SK-N-SH treated with all-trans-retinoic acid at 6 μM for 48 hours (cell line): ENCODE measurements at regions not wholly inside any gene's neighbourhood (a gene's known extent, or its start where the extent isn't known, plus 50 kb on each side); places are given as distances from the start of the nearest gene placed in this dataset.
"Not testable (repeated sequence)": the region's sequence is repeated elsewhere in the genome, so short reads cannot be mapped to it uniquely, and the experiment has no call there.

ENCODE experiments used
- ATAC-seq: fragments of 200-7000 bp; cut with Tn5 transposase; 3 replicates; pipeline ENCODE4 v1.9.1; 2020; ENCODE audit warnings: mild to moderate bottlenecking, moderate library complexity
- BACH2 ChIP-seq: fragments of 250-450 bp; sonication (Bioruptor Pico); IDR thresholded peaks from 2 replicates; pipeline ENCODE4 v1.9.0; 2021; ENCODE audit warnings: mild to moderate bottlenecking, borderline replicate concordance
- CSDC2 ChIP-seq: fragments of 250-450 bp; sonication (Bioruptor Pico); IDR thresholded peaks from 2 replicates; pipeline ENCODE4 v1.5.0; 2020; ENCODE audit warnings: mild to moderate bottlenecking, moderate library complexity
- GLIS3 ChIP-seq: fragments of 250-450 bp; sonication (Bioruptor Pico); IDR thresholded peaks from 2 replicates; pipeline ENCODE4 v1.5.0; 2020; ENCODE audit warnings: mild to moderate bottlenecking, moderate library complexity
- ISL1 ChIP-seq: fragments of 250-450 bp; sonication (Bioruptor Pico); IDR thresholded peaks from 2 replicates; pipeline ENCODE4 v2.1.2; 2022; ENCODE audit warnings: mild to moderate bottlenecking, moderate library complexity
- OSR1 ChIP-seq: fragments of 250-450 bp; sonication (Bioruptor Pico); IDR thresholded peaks from 2 replicates; pipeline ENCODE4 v1.8.0; 2022; ENCODE audit warnings: moderate library complexity, mild to moderate bottlenecking, inconsistent platforms
- PPARA ChIP-seq: fragments of 250-450 bp; sonication (Bioruptor Pico); IDR thresholded peaks from 2 replicates; pipeline ENCODE4 v1.5.0; 2020; ENCODE audit warnings: mild to moderate bottlenecking, borderline replicate concordance
- RARB ChIP-seq: fragments of 250-450 bp; sonication (Bioruptor Pico); IDR thresholded peaks from 2 replicates; pipeline ENCODE4 v1.8.0; 2021; ENCODE audit warnings: mild to moderate bottlenecking, moderate library complexity
- SNAI2 ChIP-seq: fragments of 250-450 bp; sonication (Bioruptor Pico); IDR thresholded peaks from 2 replicates; pipeline ENCODE4 v1.5.0; 2020; ENCODE audit warnings: mild to moderate bottlenecking, moderate library complexity
- TOX ChIP-seq: fragments of 250-450 bp; sonication (Bioruptor Pico); IDR thresholded peaks from 2 replicates; pipeline ENCODE4 v1.8.0; 2021; ENCODE audit warnings: mild to moderate bottlenecking, moderate library complexity, borderline replicate concordance
- ZC3H10 ChIP-seq: fragments of 250-450 bp; sonication (Bioruptor Pico); IDR thresholded peaks from 2 replicates; pipeline ENCODE4 v1.5.1; 2021; ENCODE audit warnings: mild to moderate bottlenecking, moderate library complexity
- ZFP30 ChIP-seq: fragments of 450-650 bp; formaldehyde crosslinking; IDR thresholded peaks from 2 replicates; pipeline ENCODE4 v1.5.0; 2022; ENCODE audit warnings: mild to moderate bottlenecking, moderate library complexity
- ZNF565 ChIP-seq: fragments of 450-650 bp; formaldehyde crosslinking; conservative IDR thresholded peaks from 2 replicates; pipeline ENCODE4 v1.5.0; 2020; ENCODE audit warnings: low read depth, mild to moderate bottlenecking, moderate library complexity
- ZNF70 ChIP-seq: fragments of 450-650 bp; formaldehyde crosslinking; IDR thresholded peaks from 2 replicates; pipeline ENCODE4 v1.5.0; 2020; ENCODE audit warnings: mild to moderate bottlenecking, moderate library complexity
- ZNF8 ChIP-seq: fragments of 450-650 bp; formaldehyde crosslinking; IDR thresholded peaks from 2 replicates; pipeline ENCODE4 v1.5.0; 2020; ENCODE audit warnings: mild to moderate bottlenecking, moderate library complexity
- TF ChIP-seq, protein P1 (sequence below): fragments of 250-450 bp; sonication (Bioruptor Pico); IDR thresholded peaks from 2 replicates; pipeline ENCODE4 v1.5.1; 2020; ENCODE audit warnings: low read depth, mild to moderate bottlenecking, moderate library complexity
- TF ChIP-seq, protein P2 (sequence below): fragments of 250-450 bp; sonication (Bioruptor Pico); IDR thresholded peaks from 2 replicates; pipeline ENCODE4 v1.8.0; 2021; ENCODE audit warnings: low read depth, mild to moderate bottlenecking, moderate library complexity, borderline replicate concordance
- TF ChIP-seq, protein P3 (sequence below): fragments of 250-450 bp; sonication (Bioruptor Pico); IDR thresholded peaks from 2 replicates; pipeline ENCODE4 v1.5.0; 2020; ENCODE audit warnings: mild to moderate bottlenecking, moderate library complexity

DNA sequence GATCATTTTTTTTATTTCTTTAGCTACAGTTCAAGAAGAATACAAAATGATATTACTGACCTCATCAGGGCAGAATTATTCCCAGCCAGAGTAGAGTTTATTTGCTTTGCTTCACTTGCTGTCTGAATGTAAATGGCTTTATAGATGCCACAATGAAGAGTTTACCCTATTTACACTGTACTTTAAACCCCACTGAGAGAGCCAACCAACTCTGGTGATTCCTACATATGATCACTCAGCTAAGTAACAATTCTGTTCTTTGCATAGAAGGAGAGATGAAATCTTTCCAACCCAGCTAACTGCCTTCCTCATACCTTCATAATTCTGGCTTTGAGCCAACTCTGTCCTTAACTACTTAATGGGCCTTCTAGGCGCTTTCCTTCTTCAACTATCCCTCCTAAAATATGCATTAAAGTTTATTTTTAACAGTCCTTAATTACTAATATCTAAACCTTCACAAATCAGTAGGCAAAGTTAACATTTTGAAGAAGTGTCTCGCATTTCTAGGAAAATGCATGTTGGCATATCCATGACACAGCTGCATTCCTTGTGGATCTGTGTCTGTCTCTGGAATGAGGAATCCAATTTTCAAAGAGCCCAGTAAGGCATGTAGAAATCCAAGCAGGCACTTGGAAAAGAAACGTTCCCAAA, 284.8 kb upstream of the GRAMD2B start:
- ATAC-seq, result peak; percentile 87
- TF ChIP-seq ISL1 (CRISPR knock-in tag) (peak; percentile 53), ZNF565 (CRISPR knock-in tag) (no peak), ZNF70 (peak; percentile 69; the same call in 1 of the 2 replicates)
- TF ChIP-seq, protein P1, sequence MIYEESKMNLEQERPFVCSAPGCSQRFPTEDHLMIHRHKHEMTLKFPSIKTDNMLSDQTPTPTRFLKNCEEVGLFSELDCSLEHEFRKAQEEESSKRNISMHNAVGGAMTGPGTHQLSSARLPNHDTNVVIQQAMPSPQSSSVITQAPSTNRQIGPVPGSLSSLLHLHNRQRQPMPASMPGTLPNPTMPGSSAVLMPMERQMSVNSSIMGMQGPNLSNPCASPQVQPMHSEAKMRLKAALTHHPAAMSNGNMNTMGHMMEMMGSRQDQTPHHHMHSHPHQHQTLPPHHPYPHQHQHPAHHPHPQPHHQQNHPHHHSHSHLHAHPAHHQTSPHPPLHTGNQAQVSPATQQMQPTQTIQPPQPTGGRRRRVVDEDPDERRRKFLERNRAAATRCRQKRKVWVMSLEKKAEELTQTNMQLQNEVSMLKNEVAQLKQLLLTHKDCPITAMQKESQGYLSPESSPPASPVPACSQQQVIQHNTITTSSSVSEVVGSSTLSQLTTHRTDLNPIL, result peak; percentile 46; the same call in 1 of the 2 replicates
- TF ChIP-seq, protein P2, sequence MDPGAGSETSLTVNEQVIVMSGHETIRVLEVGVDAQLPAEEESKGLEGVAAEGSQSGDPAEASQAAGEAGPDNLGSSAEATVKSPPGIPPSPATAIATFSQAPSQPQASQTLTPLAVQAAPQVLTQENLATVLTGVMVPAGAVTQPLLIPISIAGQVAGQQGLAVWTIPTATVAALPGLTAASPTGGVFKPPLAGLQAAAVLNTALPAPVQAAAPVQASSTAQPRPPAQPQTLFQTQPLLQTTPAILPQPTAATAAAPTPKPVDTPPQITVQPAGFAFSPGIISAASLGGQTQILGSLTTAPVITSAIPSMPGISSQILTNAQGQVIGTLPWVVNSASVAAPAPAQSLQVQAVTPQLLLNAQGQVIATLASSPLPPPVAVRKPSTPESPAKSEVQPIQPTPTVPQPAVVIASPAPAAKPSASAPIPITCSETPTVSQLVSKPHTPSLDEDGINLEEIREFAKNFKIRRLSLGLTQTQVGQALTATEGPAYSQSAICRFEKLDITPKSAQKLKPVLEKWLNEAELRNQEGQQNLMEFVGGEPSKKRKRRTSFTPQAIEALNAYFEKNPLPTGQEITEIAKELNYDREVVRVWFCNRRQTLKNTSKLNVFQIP (CRISPR knock-in tag), result 0 out of 2 replicates have a peak, but pooled peaks have one; percentile 66

DNA sequence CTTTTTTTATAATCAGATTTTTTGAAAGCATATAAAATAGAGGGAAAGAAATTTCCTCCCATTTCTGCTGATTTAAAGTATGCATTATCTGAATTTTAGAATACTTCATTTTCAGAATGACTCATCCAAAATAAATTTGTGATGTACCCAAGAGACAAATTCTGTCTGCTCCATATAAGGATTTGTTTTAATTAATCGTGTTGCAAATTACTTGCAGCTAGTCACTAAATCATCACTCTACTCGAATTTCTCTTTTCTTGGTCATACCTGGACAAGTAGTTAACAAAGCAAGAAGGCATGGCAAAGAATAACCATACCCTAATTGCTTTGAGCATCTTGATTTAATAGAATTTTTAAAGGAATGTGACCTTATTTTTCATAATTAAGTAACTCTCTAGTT, 284.1 kb upstream of the GRAMD2B start:
- TF ChIP-seq CSDC2 (CRISPR knock-in tag) (no peak), ZNF8 (CRISPR knock-in tag) (no peak), GLIS3 (CRISPR knock-in tag) (no peak), ZFP30 (CRISPR knock-in tag) (no peak), RARB (CRISPR knock-in tag) (no peak), PPARA (CRISPR knock-in tag) (no peak), TOX (CRISPR knock-in tag) (no peak), ZNF565 (CRISPR knock-in tag) (no peak)
- TF ChIP-seq, protein P1, result no peak
- TF ChIP-seq, protein P3, sequence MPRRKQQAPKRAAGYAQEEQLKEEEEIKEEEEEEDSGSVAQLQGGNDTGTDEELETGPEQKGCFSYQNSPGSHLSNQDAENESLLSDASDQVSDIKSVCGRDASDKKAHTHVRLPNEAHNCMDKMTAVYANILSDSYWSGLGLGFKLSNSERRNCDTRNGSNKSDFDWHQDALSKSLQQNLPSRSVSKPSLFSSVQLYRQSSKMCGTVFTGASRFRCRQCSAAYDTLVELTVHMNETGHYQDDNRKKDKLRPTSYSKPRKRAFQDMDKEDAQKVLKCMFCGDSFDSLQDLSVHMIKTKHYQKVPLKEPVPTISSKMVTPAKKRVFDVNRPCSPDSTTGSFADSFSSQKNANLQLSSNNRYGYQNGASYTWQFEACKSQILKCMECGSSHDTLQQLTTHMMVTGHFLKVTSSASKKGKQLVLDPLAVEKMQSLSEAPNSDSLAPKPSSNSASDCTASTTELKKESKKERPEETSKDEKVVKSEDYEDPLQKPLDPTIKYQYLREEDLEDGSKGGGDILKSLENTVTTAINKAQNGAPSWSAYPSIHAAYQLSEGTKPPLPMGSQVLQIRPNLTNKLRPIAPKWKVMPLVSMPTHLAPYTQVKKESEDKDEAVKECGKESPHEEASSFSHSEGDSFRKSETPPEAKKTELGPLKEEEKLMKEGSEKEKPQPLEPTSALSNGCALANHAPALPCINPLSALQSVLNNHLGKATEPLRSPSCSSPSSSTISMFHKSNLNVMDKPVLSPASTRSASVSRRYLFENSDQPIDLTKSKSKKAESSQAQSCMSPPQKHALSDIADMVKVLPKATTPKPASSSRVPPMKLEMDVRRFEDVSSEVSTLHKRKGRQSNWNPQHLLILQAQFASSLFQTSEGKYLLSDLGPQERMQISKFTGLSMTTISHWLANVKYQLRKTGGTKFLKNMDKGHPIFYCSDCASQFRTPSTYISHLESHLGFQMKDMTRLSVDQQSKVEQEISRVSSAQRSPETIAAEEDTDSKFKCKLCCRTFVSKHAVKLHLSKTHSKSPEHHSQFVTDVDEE (CRISPR knock-in tag), result no peak
- peak; percentile 13 for ATAC-seq

DNA sequence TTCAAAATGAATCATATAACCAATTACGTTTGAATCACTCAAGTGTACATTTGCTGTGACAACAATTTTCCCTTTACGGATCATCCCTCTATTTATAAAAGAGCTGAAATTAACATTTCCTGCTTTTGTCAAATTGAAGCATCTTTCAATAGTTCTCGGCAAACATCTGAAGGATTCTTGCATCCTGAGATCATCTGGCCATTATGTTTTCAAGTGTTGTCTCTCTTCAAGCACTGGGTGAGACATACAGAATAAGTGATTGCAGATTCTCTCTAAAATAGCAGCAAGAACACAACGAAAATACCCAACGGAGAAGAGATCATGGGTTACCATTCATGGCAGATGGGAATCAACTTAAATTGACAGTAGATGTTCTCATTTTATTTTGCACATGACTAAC, 283.4 kb upstream of the GRAMD2B start:
- peak; percentile 58 for ATAC-seq
- TF ChIP-seq OSR1 (CRISPR knock-in tag), result no peak
- no peak for TF ChIP-seq SNAI2 (CRISPR knock-in tag)
- no peak for TF ChIP-seq GLIS3 (CRISPR knock-in tag)
- TF ChIP-seq ZNF70, result no peak
- TF ChIP-seq, protein P2 (CRISPR knock-in tag), result peak; percentile 33; the same call in 1 of the 2 replicates
- TF ChIP-seq TOX (CRISPR knock-in tag), result peak; percentile 37; the same call in 1 of the 2 replicates
- no peak for TF ChIP-seq CSDC2 (CRISPR knock-in tag)

DNA sequence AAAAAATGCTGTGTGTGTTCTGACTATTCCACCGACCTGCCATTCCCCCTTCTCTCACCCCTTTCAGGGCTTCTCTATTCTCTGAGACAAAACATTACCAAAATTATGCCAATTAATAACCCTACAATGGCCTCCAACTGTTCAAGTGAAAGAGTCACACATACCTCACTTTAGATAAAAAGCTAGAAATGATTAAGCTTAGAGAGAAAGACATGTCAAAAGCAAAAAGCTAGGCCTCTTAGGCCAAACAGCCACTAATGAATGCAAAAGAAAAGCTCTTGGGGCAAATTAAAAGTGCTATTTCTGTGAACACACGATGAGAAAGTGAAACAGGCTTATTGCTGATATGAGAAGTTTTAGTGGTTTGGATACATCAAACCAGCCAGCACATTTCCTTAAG, 279.6 kb upstream of the GRAMD2B start:
- no peak for TF ChIP-seq ZC3H10 (CRISPR knock-in tag)
- TF ChIP-seq ZNF565 (CRISPR knock-in tag), result no peak
- no peak for TF ChIP-seq ISL1 (CRISPR knock-in tag)
- no peak for TF ChIP-seq TOX (CRISPR knock-in tag)
- no peak for TF ChIP-seq BACH2 (CRISPR knock-in tag)
- ATAC-seq, result no peak

DNA sequence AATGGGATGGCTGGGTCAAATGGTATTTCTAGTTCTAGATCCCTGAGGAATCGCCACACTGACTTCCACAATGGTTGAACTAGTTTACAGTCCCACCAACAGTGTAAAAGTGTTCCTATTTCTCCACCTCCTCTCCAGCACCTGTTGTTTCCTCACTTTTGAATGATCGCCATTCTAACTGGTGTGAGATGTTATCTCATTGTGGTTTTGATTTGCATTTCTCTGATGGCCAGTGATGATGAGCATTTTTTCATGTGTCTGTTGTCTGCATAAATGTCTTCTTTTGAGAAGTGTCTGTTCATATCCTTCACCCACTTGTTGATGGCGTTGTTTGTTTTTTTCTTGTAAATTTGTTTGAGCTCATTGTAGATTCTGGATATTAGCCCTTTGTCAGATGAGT, 272.9 kb upstream of the GRAMD2B start:
- not testable (repeated sequence) for ATAC-seq

DNA sequence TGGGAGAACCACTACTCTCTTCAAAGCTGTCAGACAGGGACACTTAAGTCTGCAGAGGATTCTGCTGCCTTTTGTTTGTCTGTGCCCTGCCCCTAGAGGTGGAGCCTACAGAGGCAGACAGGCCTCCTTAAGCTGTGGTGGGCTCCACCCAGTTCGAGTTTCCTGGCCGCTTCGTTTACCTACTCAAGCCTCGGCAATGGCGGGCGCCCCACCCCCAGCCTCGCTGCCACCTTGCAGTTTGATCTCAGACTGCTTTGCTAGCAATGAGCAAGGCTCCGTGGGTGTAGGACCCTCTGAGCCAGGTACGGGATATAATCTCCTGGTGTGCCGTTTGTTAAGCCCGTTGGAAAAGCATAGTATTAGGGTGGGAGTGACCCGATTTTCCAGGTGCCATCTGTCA, 267.9 kb upstream of the GRAMD2B start:
- not testable (repeated sequence) for ATAC-seq
